Activated T-helper 9 cell treated with anti-CD3 and anti-CD28 coated beads, Interleukin-2, amount 50 U/mL, for 16 hours (primary cell): ENCODE measurements at regions not wholly inside any gene's neighbourhood (a gene's known extent, or its start where the extent isn't known, plus 50 kb on each side); places are given as distances from the start of the nearest gene placed in this dataset.
"Not testable (repeated sequence)": the region's sequence is repeated elsewhere in the genome, so short reads cannot be mapped to it uniquely, and the experiment has no call there.

Experiments
- DNase-seq: peaks from one replicate; pipeline ENCODE4 v3.0.0-alpha.2; 2020; ENCODE audit warnings: low read depth

- peak; percentile 6 for DNase-seq
Observed at GRCh38 chr1:146411923-146412322, 183.1 kb upstream of the NOTCH2NLA start.

GRCh38 chr1:146409817-146410441, 181.1 kb upstream of the NOTCH2NLA start:
- not testable (repeated sequence) for DNase-seq

GRCh38 chr1:146409116-146409801, 180.4 kb upstream of the NOTCH2NLA start:
- not testable (repeated sequence) for DNase-seq

- not testable (repeated sequence) for DNase-seq
Observed at GRCh38 chr1:146401281-146401825, 172.5 kb upstream of the NOTCH2NLA start.

- not testable (repeated sequence) for DNase-seq
Observed at GRCh38 chr1:146400173-146401121, 171.6 kb upstream of the NOTCH2NLA start.

GRCh38 chr1:146399225-146399624, 170.4 kb upstream of the NOTCH2NLA start:
- not testable (repeated sequence) for DNase-seq

- DNase-seq = not testable (repeated sequence)
Observed at GRCh38 chr1:146396801-146397200, 168.0 kb upstream of the NOTCH2NLA start.

- not testable (repeated sequence) for DNase-seq
Observed at GRCh38 chr1:146396242-146396641, 167.4 kb upstream of the NOTCH2NLA start.

GRCh38 chr1:146393796-146394195, 165.0 kb upstream of the NOTCH2NLA start:
- not testable (repeated sequence) for DNase-seq

- DNase-seq = not testable (repeated sequence)
Observed at GRCh38 chr1:146393154-146393553, 164.3 kb upstream of the NOTCH2NLA start.

GRCh38 chr1:146389178-146389577, 160.4 kb upstream of the NOTCH2NLA start:
- DNase-seq = not testable (repeated sequence)

- not testable (repeated sequence) for DNase-seq
Observed at GRCh38 chr1:146387750-146388469, 159.1 kb upstream of the NOTCH2NLA start.

- peak; percentile 40 for DNase-seq
Observed at GRCh38 chr1:146386851-146387749, 158.3 kb upstream of the NOTCH2NLA start.

- not testable (repeated sequence) for DNase-seq
Observed at GRCh38 chr1:146381196-146381595, 152.4 kb upstream of the NOTCH2NLA start.

GRCh38 chr1:146376708-146377496, 148.1 kb upstream of the NOTCH2NLA start:
- peak; percentile 57 for DNase-seq

- peak; percentile 73 for DNase-seq
Observed at GRCh38 chr1:146376309-146376707, 147.5 kb upstream of the NOTCH2NLA start.

GRCh38 chr1:146375108-146375507, 146.3 kb upstream of the NOTCH2NLA start:
- DNase-seq = not testable (repeated sequence)

GRCh38 chr1:146369940-146370339, 141.1 kb upstream of the NOTCH2NLA start:
- DNase-seq = peak; percentile 30

GRCh38 chr1:146355373-146355772, 126.6 kb upstream of the NOTCH2NLA start:
- DNase-seq = not testable (repeated sequence)
